ENCODE measurements at regions not wholly inside any gene's neighbourhood (a gene's known extent, or its start where the extent isn't known, plus 50 kb on each side); places are given as distances from the start of the nearest gene placed in this dataset.
A peak's percentile ranks its signal among the peaks of the same experiment; 100 is the strongest.

GRCh38 chr18:8948011-8948410 is 154.5 kb upstream of the NDUFV2 start:
- no peaks in the 10 kb centered on the region for H3K27me3 ChIP-seq (ENCODE audit: insufficient read depth, low read depth, severe bottlenecking)
- no peak for TF ChIP-seq CTCF (IDR thresholded peaks at IDR 0.05; ENCODE audit: low read depth, low read length)
- H3K9me3 ChIP-seq (ENCODE audit: severe bottlenecking): peaks cover 6% of the 10 kb centered on the region
- no peak for DNase-seq
- H3K4me3 ChIP-seq (ENCODE audit: low read depth, low read length): no peak overlapping the region
- H3K27ac ChIP-seq: no peak overlapping the region
- H3K36me3 ChIP-seq: no peaks in the 10 kb centered on the region

GRCh38 chr18:8948471-8949149 is 153.9 kb upstream of the NDUFV2 start:
- Histone ChIP-seq H3K36me3 (no peaks in the 10 kb centered on the region), H3K9me3 (ENCODE audit: severe bottlenecking) (peaks cover 9% of the 10 kb centered on the region), H3K27ac (no peak overlapping the region), H3K4me3 (ENCODE audit: low read depth, low read length) (no peak overlapping the region), H3K27me3 (ENCODE audit: insufficient read depth, low read depth, severe bottlenecking) (no peaks in the 10 kb centered on the region)
- no peak for TF ChIP-seq CTCF (IDR thresholded peaks at IDR 0.05; ENCODE audit: low read depth, low read length)
- DNase-seq: no peak

GRCh38 chr18:8949206-8949605 is 153.3 kb upstream of the NDUFV2 start:
- peak; percentile 17 for DNase-seq
- no peak for TF ChIP-seq CTCF (IDR thresholded peaks at IDR 0.05; ENCODE audit: low read depth, low read length)
- Histone ChIP-seq H3K4me3 (ENCODE audit: low read depth, low read length) (no peak overlapping the region), H3K27ac (no peak overlapping the region), H3K27me3 (ENCODE audit: insufficient read depth, low read depth, severe bottlenecking) (no peaks in the 10 kb centered on the region), H3K9me3 (ENCODE audit: severe bottlenecking) (peaks cover 9% of the 10 kb centered on the region), H3K36me3 (no peaks in the 10 kb centered on the region)

- no peak for TF ChIP-seq CTCF (IDR thresholded peaks at IDR 0.05; ENCODE audit: low read depth, low read length)
- H3K27ac ChIP-seq: no peak overlapping the region
- H3K4me3 ChIP-seq (ENCODE audit: low read depth, low read length): no peak overlapping the region
- H3K9me3 ChIP-seq (ENCODE audit: severe bottlenecking): peaks cover 4% of the 10 kb centered on the region
- no peaks in the 10 kb centered on the region for H3K27me3 ChIP-seq (ENCODE audit: insufficient read depth, low read depth, severe bottlenecking)
- DNase-seq: no peak
- H3K36me3 ChIP-seq: no peaks in the 10 kb centered on the region
Measured at GRCh38 chr18:8951491-8951890, 151.0 kb upstream of the NDUFV2 start.

- no peak for DNase-seq
- H3K27ac ChIP-seq: no peak overlapping the region
- H3K4me3 ChIP-seq (ENCODE audit: low read depth, low read length): no peak overlapping the region
- H3K9me3 ChIP-seq (ENCODE audit: severe bottlenecking): peaks cover 3% of the 10 kb centered on the region
- H3K27me3 ChIP-seq (ENCODE audit: insufficient read depth, low read depth, severe bottlenecking): no peaks in the 10 kb centered on the region
- no peak for TF ChIP-seq CTCF (IDR thresholded peaks at IDR 0.05; ENCODE audit: low read depth, low read length)
- H3K36me3 ChIP-seq: no peaks in the 10 kb centered on the region
Measured at GRCh38 chr18:8952174-8952573, 150.3 kb upstream of the NDUFV2 start.
